GM12878 (cell line): ENCODE measurements at regions not wholly inside any gene's neighbourhood (a gene's known extent, or its start where the extent isn't known, plus 50 kb on each side); places are given as distances from the start of the nearest gene placed in this dataset.

Source experiments
- ATAC-seq: fragments of 200-7000 bp; cut with Tn5 transposase; 3 replicates; pipeline ENCODE4 v1.9.1; 2020; ENCODE audit warnings: mild to moderate bottlenecking, moderate library complexity
- BruUV-seq: library from RNA; stranded (reverse); fragments of 400-500 nt; replicated peaks from 2 replicates; lab custom pipeline; 2021; lab: Mats Ljungman, UMichigan
- CTCF ChIA-PET: fragments of 300-600 bp; sonication (Branson Sonifier 250); formaldehyde crosslinking; extraction: SDS; loops from one replicate; lab custom pipeline; 2021; ENCODE audit warnings: inconsistent platforms; lab: Yijun Ruan, JAX
- POLR2A ChIA-PET: fragments of 350-600 bp; formaldehyde crosslinking; extraction: SDS; loops from one replicate; lab custom pipeline; 2021; ENCODE audit warnings: inconsistent platforms; lab: Charles Lee
- RAD21 ChIA-PET: fragments of 300-600 bp; sonication (Branson Sonifier 250); formaldehyde crosslinking; loops from one replicate; lab custom pipeline; 2023; ENCODE audit warnings: antibody characterized with exemption; ENCODE audit not compliant: unreplicated experiment; lab: Charles Lee
- SMC1A ChIA-PET: fragments of 300-600 bp; sonication (Branson Sonifier 250); formaldehyde crosslinking; loops from one replicate; lab custom pipeline; 2023; ENCODE audit not compliant: unreplicated experiment, uncharacterized antibody; lab: Charles Lee
- DNase-seq: peaks from one replicate; pipeline ENCODE4 v3.0.0-alpha.2; 2011; ENCODE audit warnings: low read depth, low spot score
- FAIRE-seq: peaks from 3 replicates; lab custom pipeline; 2011; peaks lifted over from hg19 to GRCh38; lab: Jason Lieb, UNC
- H2AFZ ChIP-seq: 2 replicates; pipeline ENCODE4 v1.6.0; 2011; ENCODE audit warnings: low read depth, low read length, control low read depth; ENCODE audit not compliant: control insufficient read depth
- H3K27ac ChIP-seq: 2 replicates; pipeline ENCODE4 v1.5.1; 2011; ENCODE audit warnings: control low read depth; ENCODE audit not compliant: control insufficient read depth, insufficient read depth
- H3K27me3 ChIP-seq, 2 experiments: replicated peaks in 1 of 2; 2 replicates each; pipeline versions ENCODE4 v1.6.0 to v1.6.1; 2011; ENCODE audit warnings: low read length in 1 of 2; ENCODE audit not compliant: control insufficient read depth in 2 of 2, insufficient read depth in 2 of 2
- H3K36me3 ChIP-seq, 2 experiments: 2 replicates each; pipeline ENCODE4 v1.5.1; 2011; ENCODE audit warnings: low read length in 1 of 2; ENCODE audit not compliant: control insufficient read depth in 2 of 2, insufficient read depth in 2 of 2
- H3K4me1 ChIP-seq: 2 replicates; pipeline ENCODE4 v1.6.1; 2011; ENCODE audit warnings: mild to moderate bottlenecking, low read length, moderate library complexity, mixed read lengths; ENCODE audit not compliant: control insufficient read depth, insufficient read depth
- H3K4me2 ChIP-seq: 2 replicates; pipeline ENCODE4 v1.6.0; 2011; ENCODE audit warnings: control low read depth; ENCODE audit not compliant: control insufficient read depth, insufficient read depth
- H3K4me3 ChIP-seq: fragments of 200-600 bp; sonication (generic); 2 replicates; pipeline ENCODE4 v1.5.1; 2016
- H3K79me2 ChIP-seq: 2 replicates; pipeline ENCODE4 v1.6.0; 2011; ENCODE audit warnings: low read length; ENCODE audit not compliant: control insufficient read depth, insufficient read depth
- H3K9ac ChIP-seq: 2 replicates; pipeline ENCODE4 v1.8.0; 2011; ENCODE audit warnings: low read length, control low read depth, mixed read lengths; ENCODE audit not compliant: control insufficient read depth, insufficient read depth
- H3K9me3 ChIP-seq: replicated peaks from 3 replicates; pipeline ENCODE4 v1.5.1; 2011; ENCODE audit warnings: mild to moderate bottlenecking, low read length; ENCODE audit not compliant: control insufficient read depth, insufficient read depth
- H4K20me1 ChIP-seq: 2 replicates; pipeline ENCODE4 v1.6.0; 2011; ENCODE audit not compliant: control insufficient read depth, insufficient read depth
- ATF3 ChIP-seq: IDR thresholded peaks from 2 replicates; pipeline ENCODE4 v1.6.1; 2011; ENCODE audit warnings: low read depth, mild to moderate bottlenecking, low read length, moderate library complexity, borderline replicate concordance; ENCODE audit errors: extremely low read depth
- ATF7 ChIP-seq: fragments of 450-650 bp; IDR thresholded peaks from 2 replicates; pipeline ENCODE4 v1.6.1; 2016; ENCODE audit warnings: low read depth, mild to moderate bottlenecking
- CBX5 ChIP-seq: sonication (generic); IDR thresholded peaks from 2 replicates; pipeline ENCODE4 v1.6.1; 2016; ENCODE audit warnings: low read depth, moderate library complexity, mild to moderate bottlenecking, inconsistent platforms
- DPF2 ChIP-seq: fragments of 450-650 bp; IDR thresholded peaks from 2 replicates; pipeline ENCODE4 v1.6.1; 2017; ENCODE audit warnings: mild to moderate bottlenecking
- EZH2 ChIP-seq: IDR thresholded peaks from 2 replicates; pipeline ENCODE4 v1.6.1; 2012; ENCODE audit warnings: low read depth, mild to moderate bottlenecking, control low read depth, inconsistent platforms, low read length, borderline replicate concordance; ENCODE audit not compliant: control insufficient read depth
- FOXM1 ChIP-seq: IDR thresholded peaks from 2 replicates; pipeline ENCODE4 v1.6.1; 2012; ENCODE audit warnings: low read depth, mild to moderate bottlenecking, inconsistent platforms, low read length, moderate library complexity
- IKZF2 ChIP-seq, 2 experiments: fragments of 450-650 bp; IDR thresholded peaks; 2 replicates each; pipeline ENCODE4 v1.6.1; 2017; ENCODE audit warnings: mild to moderate bottlenecking in 2 of 2, moderate library complexity in 2 of 2
- IRF5 ChIP-seq: fragments of 450-650 bp; IDR thresholded peaks from 2 replicates; pipeline ENCODE4 v1.6.1; 2017; ENCODE audit warnings: borderline replicate concordance
- MYB ChIP-seq: fragments of 150-350 bp; IDR thresholded peaks from 2 replicates; pipeline ENCODE4 v1.6.1; 2014; ENCODE audit warnings: mild to moderate bottlenecking, low read depth, low read length, borderline replicate concordance
- NBN ChIP-seq: fragments of 450-650 bp; IDR thresholded peaks from 2 replicates; pipeline ENCODE4 v1.6.1; 2016
- NR2C1 ChIP-seq: fragments of 450-650 bp; IDR thresholded peaks from 2 replicates; pipeline ENCODE4 v1.6.1; 2017; ENCODE audit warnings: antibody characterized with exemption, mild to moderate bottlenecking, moderate library complexity
- PML ChIP-seq: IDR thresholded peaks from 2 replicates; pipeline ENCODE4 v1.6.1; 2012; ENCODE audit warnings: low read length, inconsistent platforms
- POLR2AphosphoS2 ChIP-seq: IDR thresholded peaks from 2 replicates; pipeline ENCODE4 v1.6.1; 2011; ENCODE audit warnings: low read depth, mild to moderate bottlenecking, low read length, improper control_type of control experiment, moderate library complexity
- REST ChIP-seq: IDR thresholded peaks from 2 replicates; pipeline ENCODE4 v1.6.1; 2012; ENCODE audit warnings: mild to moderate bottlenecking, low read depth, low read length
- SPI1 ChIP-seq: IDR thresholded peaks from 2 replicates; pipeline ENCODE4 v1.6.1; 2011; ENCODE audit warnings: low read depth, mild to moderate bottlenecking, low read length, moderate library complexity, borderline replicate concordance; ENCODE audit not compliant: insufficient read depth
- SREBF1 ChIP-seq: IDR thresholded peaks from 2 replicates; pipeline ENCODE4 v1.6.1; 2012; ENCODE audit warnings: mild to moderate bottlenecking, low read length
- SUZ12 ChIP-seq: fragments of 200-600 bp; sonication (generic); IDR thresholded peaks from one replicate; pipeline ENCODE4 v1.6.1; 2018; ENCODE audit warnings: antibody characterized with exemption, mild to moderate bottlenecking; ENCODE audit not compliant: unreplicated experiment
- TBL1XR1 ChIP-seq: IDR thresholded peaks from 2 replicates; pipeline ENCODE4 v1.6.1; 2012; ENCODE audit warnings: low read depth, low read length, improper control_type of control experiment
- ZNF274 ChIP-seq: IDR thresholded peaks from one replicate; pipeline ENCODE4 v1.8.0; 2011; ENCODE audit not compliant: insufficient read length, insufficient read depth
- WGBS: methylation state at CpG from one replicate; pipeline ENCODE4 v1.1.6; 2016; ENCODE audit warnings: low lambda C conversion rate; ENCODE audit not compliant: insufficient replicate concordance, insufficient coverage; ENCODE audit errors: missing lambda C conversion rate; 5-methylcytosine and 5-hydroxymethylcytosine counted together
- in situ Hi-C: fragments of 300-500 bp; cut with MboI; formaldehyde crosslinking; loops from 9 replicates; pipeline ENCODE4 v1.14.3; 2018; ENCODE audit warnings: mixed read lengths
- intact Hi-C: fragments of 100-400 bp; cut with micrococcal nuclease; formaldehyde crosslinking; loops from one replicate; pipeline ENCODE4 v1.14.2; 2022; ENCODE audit not compliant: unreplicated experiment

GRCh38 chr22:48739348-48740085, 1088.2 kb downstream of the BRD1 start:
- Histone ChIP-seq H3K4me3 (no peak overlapping the region), H3K79me2 (no peaks in the 10 kb centered on the region), H3K4me1 (no peaks in the 10 kb centered on the region), H2AFZ (no peak overlapping the region), H3K27ac (no peak overlapping the region), H3K9me3 (no peaks in the 10 kb centered on the region; the same call in 2 of the 3 replicates), H3K9ac (no peak overlapping the region), H3K27me3 (no peaks in the 10 kb centered on the region), H3K4me2 (no peak overlapping the region), H4K20me1 (no peaks in the 10 kb centered on the region), H3K36me3 (no peaks in the 10 kb centered on the region)
- 44% methylated on average over 21 of the region's 23 CpGs for WGBS
- BruUV-seq: no TSS peak
- ChIA-PET SMC1A (no interaction called here), POLR2A (no interaction called here), RAD21 (no interaction called here), CTCF (no interaction called here)
- FAIRE-seq (no peak), DNase-seq (no peak), ATAC-seq (no peak)
- in situ Hi-C loops: no loop called here
- intact Hi-C loops: no loop called here
- TF ChIP-seq IRF5: no peak
- TF ChIP-seq EZH2: no peak
- TF ChIP-seq SUZ12: no peak
- no peak for TF ChIP-seq IKZF2 (IDR thresholded peaks at IDR 0.05)
- TF ChIP-seq FOXM1: no peak
- no peak for TF ChIP-seq MYB
- TF ChIP-seq NBN: no peak
- no peak for TF ChIP-seq PML
- TF ChIP-seq POLR2AphosphoS2: no peak
- no peak for TF ChIP-seq ZNF274
- no peak for TF ChIP-seq DPF2
- no peak for TF ChIP-seq CBX5
- no peak for TF ChIP-seq NR2C1
- TF ChIP-seq REST: no peak
- TF ChIP-seq ATF3: no peak
- no peak for TF ChIP-seq TBL1XR1
- TF ChIP-seq SPI1: no peak
- no peak for TF ChIP-seq SREBF1
- no peak for TF ChIP-seq ATF7
